Stimulated activated CD8-positive, alpha-beta memory T cell treated with anti-CD3 and anti-CD28 coated beads, Interleukin-12 subunit alpha, Interleukin-12 subunit beta, amount 100 ng/mL, for 24 hours (primary cell): ENCODE measurements at regions not wholly inside any gene's neighbourhood (a gene's known extent, or its start where the extent isn't known, plus 50 kb on each side); places are given as distances from the start of the nearest gene placed in this dataset.

Experiments used
- DNase-seq: peaks from one replicate; pipeline ENCODE4 v3.0.0-alpha.2; 2020; ENCODE audit errors: extremely low read depth

DNA sequence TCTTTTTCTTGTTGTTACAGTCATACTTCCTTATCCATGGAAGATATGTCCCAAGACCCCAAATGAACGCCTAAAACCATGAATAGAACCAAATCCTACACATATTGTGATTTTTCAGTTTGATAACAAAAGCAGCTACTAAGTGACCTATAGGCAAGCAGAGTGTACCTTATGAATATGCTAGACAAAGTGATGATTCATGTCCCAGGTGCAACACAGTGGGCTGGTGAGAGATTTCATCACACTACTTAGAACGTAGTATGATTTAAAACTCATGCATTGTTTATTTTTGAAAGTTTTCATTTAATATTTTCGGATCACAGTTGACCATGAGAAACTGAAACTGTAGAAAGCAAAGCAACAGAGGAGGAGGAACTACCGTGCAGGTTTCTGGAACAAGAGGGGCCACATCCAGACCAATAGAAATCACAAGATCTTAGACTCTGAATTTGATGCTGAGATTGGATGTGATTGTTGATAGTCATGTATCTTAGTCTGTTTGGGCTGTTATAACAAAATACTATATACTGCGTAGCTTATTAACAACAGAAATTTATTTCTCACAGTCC lies 470.8 kb upstream of the VRK2 start:
- no peak for DNase-seq

DNA sequence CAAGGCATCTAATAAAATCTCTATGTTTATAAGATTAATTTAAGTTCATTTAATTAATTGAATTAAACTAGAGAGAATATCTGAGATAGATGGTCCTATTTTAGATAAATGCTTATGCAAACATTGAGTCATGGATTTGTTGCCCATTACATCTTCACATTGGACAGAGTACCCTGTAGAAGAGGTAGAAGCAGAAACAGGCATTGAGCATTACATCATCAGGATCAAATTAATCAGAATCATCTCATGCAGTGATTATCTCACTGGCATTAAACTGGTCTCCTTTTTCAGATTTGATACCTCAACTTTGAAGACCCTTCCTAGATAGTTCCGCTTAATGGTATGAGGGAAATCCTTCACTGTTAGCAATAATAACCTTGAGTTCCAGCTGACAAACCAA lies 469.6 kb upstream of the VRK2 start:
- no peak for DNase-seq

DNA sequence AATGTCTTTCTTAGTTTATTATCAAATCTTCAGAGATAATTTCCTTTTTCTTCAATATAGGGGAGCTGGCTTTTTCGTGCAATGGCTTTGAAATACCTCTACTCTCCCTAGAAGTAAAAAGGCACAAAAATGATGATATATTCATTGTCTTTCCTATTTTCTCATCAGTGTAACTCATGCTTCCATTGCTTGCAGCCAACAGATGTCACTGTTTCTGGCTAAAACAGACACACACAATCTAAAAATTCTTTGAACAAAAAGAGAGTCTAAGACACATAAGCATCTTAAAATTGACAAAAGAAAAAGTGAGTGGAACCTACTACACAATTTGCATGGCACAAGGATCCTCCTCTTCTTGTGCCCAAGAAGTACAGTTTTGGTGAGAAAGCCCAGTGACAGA lies 448.7 kb upstream of the VRK2 start:
- DNase-seq = no peak

DNA sequence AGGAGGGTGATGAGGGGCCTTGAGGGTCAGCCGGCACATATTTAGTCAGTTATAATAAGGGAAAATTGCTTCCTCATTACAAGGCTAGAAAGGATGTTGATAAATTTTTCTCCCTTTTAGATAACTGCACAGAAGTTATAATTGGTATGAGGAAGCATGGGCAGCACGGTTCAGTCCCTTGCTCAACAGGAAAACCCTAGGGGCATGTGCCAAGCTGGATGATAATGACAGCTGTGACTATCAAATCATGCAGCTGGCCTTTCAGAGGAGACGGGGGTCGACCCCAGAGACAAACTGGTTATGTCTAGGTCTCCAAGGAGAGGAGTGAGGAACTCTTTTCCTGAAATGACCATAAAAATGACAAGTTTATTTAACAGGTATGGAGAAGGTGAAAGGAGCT lies 448.1 kb upstream of the VRK2 start:
- DNase-seq = no peak

DNA sequence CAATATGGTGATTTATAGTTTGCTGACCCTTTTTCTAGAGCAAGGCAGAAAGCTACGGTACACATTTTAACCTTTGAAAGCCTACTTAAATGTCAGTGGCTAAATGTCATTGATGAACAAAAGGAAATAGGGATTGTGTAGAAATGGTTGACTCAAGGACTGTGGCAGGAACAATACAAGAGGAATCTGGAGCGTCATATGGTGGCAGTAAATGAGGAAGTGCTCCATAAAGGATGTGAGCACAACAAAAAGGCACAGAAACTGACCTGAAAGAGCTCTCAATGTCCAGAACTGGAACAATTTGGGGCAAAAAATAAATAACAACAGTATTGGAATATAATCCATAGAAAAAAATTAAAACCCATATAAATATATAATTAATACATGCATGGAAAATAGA lies 443.9 kb upstream of the VRK2 start:
- no peak for DNase-seq

DNA sequence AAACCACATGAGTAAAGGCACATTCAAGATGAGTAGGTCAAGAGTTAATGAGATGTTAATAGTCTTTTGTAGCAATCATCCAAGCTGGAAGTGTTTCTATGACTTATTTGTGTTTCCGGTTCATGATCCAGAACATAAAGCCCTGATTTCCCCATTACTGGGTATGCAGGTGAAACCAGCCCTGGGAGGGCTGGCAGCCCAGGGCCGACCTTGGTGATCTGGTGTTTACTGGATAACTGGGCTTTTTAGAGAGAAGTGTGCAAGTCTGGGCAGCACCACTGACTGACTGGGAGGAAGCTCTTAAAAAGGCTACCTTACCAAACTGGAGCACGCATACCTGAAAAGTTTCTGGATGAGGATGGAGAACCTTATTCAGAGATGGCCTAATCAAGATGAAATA lies 431.6 kb upstream of the VRK2 start:
- DNase-seq = no peak

DNA sequence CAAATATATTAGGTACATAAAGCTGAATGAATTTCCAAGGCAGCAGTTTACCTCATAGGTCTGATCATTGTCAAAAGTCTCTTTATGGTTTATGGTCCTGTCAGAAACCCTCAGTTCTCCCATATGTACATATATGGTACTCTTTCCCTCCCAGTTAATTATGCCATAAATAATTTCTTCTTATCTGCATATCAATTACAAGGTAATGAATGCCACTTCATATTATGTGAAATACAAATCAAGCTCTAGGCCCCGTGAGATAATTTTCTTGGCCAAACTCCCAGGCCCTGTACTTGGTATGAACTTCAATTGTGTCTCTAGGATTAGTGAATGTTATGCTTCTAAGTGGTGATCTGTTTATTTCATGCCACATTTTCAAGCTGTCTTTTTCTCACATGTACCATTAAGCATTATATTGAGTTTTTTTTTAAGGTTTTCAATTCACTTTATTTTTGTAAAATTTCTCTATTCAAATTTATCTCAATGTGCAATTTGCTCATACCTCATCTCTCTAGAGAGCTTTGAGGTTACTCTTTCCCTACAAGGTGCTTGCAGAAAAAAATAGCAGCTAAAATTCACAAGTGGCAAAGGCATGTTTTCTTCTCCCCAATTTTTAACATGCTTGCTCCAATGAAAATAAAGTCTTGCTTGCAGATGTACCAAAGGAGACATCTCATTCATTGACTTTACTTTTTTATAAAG lies 430.6 kb upstream of the VRK2 start:
- no peak for DNase-seq

DNA sequence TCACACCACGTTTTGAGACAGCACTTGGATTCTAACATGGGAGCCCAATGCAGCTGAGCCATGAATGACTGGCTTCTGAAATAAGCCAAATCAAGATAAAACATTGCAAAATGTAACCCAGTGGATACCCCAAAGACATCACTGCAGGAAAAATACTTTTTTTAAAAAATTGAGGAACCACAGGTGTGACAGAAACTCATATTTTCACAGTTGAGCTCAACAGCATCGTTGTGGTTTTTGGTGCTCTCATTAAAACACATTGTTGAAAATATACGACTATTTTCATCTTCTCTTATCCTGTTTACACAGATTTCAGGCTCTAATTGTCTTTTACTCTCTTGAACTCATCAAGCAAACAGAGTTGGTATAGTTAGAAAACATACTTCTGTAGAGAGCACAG lies 429.3 kb upstream of the VRK2 start:
- no peak for DNase-seq

DNA sequence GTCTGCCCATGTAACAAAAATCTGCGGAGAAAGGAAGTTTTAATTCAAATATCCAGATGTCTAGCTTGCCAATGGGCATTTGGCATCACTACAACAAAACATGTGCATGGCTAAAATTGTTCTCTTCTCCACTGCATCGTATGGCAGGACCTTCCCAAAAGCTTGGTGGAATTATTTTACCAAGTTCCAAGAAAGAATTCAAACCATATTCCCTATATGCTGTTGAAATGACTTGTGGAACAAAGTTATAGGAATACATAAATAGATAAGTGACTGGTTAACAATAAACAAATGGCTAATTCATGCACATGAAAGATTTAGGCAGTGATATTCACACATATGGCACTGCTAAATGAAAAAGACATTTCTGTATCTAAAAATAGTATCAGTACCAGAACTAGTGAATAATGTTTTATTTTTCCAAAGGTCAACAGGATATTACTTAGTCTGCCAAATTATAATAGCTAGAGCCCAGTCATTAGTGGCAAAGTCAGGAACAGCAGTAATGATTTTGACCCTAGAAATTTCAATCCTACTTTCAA lies 425.4 kb upstream of the VRK2 start:
- no peak for DNase-seq

DNA sequence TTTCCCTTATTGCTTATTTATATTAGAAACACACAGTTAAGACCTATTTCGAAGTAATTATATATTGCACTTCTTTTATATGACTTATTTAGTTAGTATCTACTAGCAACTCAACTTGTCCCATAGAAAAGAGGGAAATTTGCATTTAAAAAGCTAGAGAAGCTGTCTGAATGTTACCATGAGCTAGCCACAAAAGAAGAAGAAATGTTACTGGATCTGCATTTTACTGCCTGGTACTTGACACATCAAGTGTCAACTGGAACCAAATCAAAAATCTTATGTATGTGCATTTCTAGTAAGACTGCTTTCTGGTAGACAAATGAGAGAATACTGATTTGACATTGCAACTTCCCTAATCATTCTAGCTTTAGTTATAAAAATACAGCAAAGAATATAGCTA lies 424.6 kb upstream of the VRK2 start:
- no peak for DNase-seq

DNA sequence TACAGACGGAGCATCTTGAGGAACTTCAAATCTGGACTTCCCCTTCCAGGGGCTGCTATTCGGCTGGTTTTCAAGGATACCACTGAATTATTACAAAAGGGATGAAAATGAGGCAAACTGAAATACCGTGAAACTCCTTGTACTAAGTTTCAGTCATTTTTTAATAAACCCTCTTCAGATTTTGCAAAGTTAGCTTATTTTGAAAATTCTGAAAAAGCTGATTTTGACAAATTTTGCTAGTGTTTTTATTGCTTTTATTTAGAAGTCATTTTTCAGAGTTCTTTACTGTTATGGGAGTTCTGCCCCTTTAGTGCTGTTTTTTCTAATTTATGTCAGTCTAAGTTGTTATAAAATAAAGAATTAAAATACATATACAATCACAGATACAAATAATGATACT lies 390.4 kb upstream of the VRK2 start:
- no peak for DNase-seq

DNA sequence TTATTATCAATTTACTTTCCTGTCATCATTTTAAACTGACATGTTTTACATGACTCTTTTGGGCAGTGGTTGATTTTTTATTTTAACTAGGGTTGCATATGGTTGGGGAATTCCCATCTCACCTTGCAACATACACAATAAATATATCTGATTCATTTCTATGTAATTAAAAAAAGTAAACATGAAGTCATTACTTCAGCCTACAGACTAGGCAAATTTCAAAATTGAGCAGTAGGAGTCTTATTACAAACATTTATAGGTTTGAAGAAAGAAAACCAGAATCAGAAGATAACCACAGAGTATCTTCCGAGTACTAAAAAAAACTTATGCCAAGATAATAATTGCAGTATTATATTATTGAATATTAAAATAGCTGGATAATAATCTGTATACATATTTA lies 377.0 kb upstream of the VRK2 start:
- no peak for DNase-seq

DNA sequence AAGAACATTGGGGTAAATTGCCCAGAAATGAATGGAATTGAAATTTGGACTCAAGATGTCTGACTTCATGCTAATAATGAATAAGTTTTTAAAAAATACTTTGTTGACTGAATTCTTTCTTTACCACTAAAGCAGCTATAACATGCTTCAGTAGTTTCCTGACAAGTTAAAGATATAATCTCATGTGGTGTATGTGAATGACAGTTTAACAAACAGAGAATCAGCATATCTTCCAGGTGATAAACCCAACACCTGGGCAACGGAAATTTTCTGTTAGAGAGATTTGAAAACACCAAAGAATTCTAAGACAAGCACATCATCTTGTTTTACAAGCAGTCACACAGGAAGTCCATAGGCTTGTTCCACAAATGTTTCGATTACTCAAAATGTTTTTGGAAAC lies 372.6 kb upstream of the VRK2 start:
- no peak for DNase-seq

DNA sequence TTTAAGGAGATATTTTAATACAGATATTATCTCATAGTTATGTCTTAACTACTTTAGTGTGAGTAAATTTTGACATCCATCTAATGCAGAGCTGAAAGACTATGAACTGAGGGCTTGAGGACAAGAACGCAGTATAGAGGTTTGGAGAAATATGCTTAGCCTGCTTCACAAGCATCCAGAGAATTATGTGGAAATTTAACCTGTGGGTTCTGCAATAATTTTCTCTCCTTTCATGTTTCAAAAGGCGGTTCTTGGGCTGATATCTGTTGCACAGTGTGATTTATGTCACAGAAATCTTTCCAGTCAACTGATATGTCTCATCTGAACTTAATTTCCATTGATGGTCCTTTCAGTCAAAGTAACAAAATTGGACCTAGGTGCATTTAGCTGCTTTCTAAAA lies 371.9 kb upstream of the VRK2 start:
- no peak for DNase-seq

DNA sequence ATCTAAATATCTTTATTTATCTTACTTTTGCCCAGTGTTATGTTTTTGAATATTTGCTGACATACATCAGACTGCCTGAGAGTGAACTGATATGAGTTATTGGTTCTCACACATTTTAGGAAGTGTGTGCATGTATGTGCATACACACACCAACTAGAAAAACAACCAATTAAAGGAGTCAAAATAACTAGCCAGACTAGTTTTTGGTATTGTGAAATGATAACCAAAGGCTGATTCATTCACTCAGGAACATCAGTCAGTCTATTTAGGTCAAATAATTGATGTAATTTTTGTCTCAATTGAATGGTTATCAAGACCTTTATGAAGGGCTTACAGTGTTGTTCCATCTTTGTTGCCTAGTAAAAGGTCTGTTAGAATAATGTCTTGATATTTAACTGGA lies 369.3 kb upstream of the VRK2 start:
- no peak for DNase-seq

DNA sequence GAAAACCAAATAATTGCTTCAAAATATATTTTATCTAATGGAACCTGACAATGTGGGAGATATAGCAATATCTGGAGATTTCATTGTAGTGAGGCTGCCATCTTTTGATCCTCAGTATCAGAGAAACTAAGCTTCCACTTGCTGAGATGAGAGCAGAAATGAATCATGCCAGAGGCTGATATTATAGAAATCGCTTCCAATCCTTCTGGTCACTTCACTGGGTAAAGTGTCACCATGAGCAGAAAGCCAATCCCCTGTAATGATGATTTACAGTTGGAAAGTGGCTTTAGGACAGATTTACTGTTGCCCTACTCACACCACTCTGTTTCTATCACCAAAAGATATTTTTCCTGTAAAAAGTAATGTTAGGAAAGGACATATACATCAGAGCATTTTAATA lies 365.0 kb upstream of the VRK2 start:
- no peak for DNase-seq

DNA sequence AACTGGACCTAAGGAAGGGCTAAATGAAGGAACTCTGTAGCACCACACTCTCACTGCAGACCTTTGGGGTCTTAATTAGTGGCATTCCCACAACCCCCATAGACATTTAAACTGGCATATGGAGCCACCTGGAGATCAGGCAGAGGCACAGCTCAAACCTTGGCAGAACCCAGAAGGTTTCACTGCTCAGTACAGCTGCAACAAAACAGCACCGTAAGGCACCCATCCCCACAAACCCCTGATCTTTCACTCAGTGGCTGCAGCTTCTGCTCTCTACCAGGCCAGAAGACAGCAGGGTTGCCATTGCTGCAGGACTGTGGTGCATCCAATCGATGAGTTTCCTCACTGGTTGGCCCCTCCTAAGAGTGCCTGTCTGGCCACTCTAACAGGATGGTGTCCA lies 361.6 kb upstream of the VRK2 start:
- no peak for DNase-seq

DNA sequence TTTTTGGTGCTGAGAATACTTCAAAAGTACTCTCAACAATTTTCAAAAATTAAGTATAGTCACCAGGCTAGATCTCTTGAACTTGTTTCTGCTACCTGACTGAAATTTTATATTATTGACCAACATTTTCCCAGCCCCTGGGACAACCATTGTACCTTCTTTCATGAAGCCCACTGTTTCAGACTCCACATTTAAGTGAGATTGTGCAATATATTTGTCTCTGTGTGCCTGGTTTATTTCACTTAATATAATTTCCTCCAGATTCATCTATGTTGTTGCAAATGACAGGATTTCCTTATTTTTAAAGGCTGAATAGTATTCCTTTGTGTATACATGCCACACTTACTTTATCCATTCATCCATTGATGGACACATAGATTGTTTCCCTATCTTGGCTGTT lies 354.2 kb upstream of the VRK2 start:
- DNase-seq = no peak

DNA sequence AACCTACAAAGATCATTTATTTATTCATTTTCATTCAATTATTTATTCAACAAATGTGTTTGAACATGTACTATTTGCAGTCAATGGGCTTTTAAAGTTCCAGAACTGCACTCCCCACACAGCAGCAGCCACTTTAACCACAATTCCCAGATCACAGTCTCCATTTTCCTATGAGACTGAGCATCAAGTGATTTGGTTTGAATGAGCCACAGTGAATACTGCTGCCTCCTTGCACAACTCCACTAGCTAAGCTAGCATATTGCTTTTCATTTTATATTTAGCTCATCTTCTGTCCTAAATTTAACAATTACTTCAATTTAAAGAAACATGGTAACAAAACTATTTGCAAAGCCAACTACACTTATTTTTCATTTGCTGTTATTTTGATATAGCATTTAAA lies 353.4 kb upstream of the VRK2 start:
- no peak for DNase-seq

DNA sequence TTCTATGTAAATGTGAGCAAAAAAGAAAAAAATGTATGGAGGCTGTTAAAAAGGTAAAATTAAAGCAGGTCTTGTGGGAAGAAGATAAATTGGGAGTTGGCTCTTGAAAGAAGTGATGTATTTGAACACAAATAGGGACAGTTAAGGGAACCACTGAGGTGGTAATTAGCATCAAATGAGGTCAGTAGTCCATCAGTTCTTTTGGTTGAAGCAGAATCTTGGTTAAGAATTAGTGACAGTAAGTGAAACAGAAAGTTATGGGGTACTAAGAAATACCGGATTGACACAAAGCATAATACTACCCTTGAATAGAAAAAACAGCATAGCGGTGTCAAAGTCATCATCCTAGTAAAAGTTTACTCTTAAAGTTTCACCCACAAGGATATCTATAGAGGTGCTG lies 352.6 kb upstream of the VRK2 start:
- no peak for DNase-seq

DNA sequence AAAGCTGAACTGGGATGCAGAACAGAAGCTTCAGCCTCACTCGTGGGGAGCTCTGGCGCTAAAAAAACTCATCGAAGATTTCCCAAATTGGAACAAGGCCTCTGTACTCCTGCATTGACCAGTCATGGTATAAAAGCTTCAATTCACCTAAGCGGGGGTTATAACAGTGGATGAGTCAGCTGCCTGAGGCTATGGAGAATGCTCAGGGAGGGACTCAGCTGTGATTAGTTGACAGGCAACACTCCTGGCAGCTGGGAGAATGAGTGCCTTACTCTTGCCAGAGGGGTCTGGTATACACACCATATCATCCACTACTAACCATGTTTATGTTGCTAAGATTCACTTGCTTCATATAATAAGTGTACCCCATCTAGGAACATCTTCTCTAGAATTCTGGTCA lies 350.6 kb upstream of the VRK2 start:
- no peak for DNase-seq

DNA sequence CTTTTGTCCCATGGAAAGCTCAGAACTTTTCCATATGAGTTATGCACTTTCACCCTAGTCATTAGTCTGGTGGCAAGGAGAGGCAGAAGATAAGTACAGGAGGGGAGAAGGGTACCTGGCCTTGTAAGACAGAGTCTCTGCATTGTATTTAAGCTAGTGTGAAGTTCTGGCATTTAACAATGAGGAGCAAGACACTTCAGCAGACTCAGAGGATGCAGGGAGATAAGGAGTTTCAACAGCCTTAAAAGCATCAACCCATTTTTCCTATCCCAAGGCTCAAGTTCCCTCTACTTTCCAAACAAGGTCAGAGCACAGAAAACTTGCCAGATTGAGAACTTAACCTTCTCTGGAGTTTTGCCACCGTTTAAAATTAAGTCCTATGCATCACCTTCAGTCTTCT lies 348.2 kb upstream of the VRK2 start:
- DNase-seq = no peak

DNA sequence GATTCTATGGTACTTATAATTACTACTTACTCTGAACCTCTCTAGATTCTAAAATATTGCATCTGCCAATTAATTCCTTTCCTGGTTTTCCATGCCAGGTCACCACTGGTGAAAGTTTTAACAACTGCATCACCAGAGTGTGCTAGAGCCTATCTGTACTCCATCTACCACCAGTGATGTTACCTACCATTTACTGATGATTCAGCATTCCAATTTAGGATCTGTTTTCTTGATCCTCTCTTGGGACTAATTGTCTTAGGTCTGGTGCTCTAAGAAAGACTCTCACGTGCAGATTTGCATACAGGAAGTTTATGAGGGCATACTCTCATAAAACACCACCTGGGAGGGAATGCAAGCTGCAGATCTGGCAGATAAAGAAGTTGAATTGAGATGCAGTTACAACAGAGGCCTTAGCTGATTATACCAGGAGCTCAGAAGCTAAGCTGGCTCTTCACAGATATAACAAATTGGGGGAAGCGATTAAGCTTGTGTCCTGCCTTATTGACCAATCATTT lies 347.6 kb upstream of the VRK2 start:
- DNase-seq = no peak

DNA sequence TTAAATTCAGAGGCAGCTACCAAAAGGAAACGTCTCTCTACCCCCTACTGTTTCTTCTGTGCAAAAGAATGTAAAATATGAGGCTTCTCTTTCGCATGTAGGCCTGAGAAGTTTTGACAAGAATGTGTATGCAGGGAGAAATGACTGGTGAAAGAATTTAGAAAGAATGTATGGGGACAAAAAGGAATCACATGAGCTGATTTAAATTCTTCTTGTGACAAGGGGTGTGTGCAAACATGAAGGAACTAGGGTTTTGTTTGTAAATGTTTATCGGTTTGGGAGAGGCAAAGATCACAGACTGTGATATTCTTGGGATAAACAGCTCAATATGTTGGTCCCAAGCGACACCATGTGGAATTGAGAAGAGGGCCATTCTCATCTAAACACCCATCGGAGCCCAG lies 345.2 kb upstream of the VRK2 start:
- no peak for DNase-seq
